AG04449 (cell line): ENCODE measurements at regions not wholly inside any gene's neighbourhood (a gene's known extent, or its start where the extent isn't known, plus 50 kb on each side); places are given as distances from the start of the nearest gene placed in this dataset.

Experiments
- CTCF ChIA-PET: fragments of 350-600 bp; formaldehyde crosslinking; extraction: SDS; loops from one replicate; lab custom pipeline; 2021; ENCODE audit warnings: antibody characterized with exemption; lab: Yijun Ruan, JAX
- POLR2A ChIA-PET: fragments of 400-600, 350-600 bp; formaldehyde crosslinking; extraction: SDS; loops from one replicate; lab custom pipeline; 2020; ENCODE audit warnings: antibody characterized with exemption, inconsistent platforms; lab: Yijun Ruan, JAX
- DNase-seq: peaks from one replicate; pipeline ENCODE4 v3.0.0-alpha.2; 2010; ENCODE audit warnings: low read depth, low spot score
- H3K4me3 ChIP-seq: 2 replicates; pipeline ENCODE4 v1.5.1; 2011; ENCODE audit warnings: low read depth, mild to moderate bottlenecking, control low read depth, low read length
- CTCF ChIP-seq: IDR thresholded peaks from one replicate; pipeline ENCODE4 v1.5.1; 2011; ENCODE audit warnings: mild to moderate bottlenecking, moderate library complexity, low read length, control low read depth, inconsistent platforms; ENCODE audit not compliant: insufficient read depth; ENCODE audit errors: missing control alignments

- POLR2A ChIA-PET = no interaction called here
- no peak for DNase-seq
- H3K4me3 ChIP-seq = no peak overlapping the region
- no peak for TF ChIP-seq CTCF
- CTCF ChIA-PET = no interaction called here
These were observed 211.8 kb downstream of the EPHA4 start for GRCh38 chr2:221360312-221360711.

GRCh38 chr2:221360742-221361141 lies 211.4 kb downstream of the EPHA4 start:
- no peak for TF ChIP-seq CTCF
- no peak for DNase-seq
- no peak overlapping the region for H3K4me3 ChIP-seq
- ChIA-PET POLR2A (no interaction called here), CTCF (no interaction called here)

- H3K4me3 ChIP-seq = no peak overlapping the region
- DNase-seq = no peak
- POLR2A ChIA-PET = no interaction called here
- CTCF ChIA-PET = no interaction called here
- no peak for TF ChIP-seq CTCF
These were observed 210.5 kb downstream of the EPHA4 start for GRCh38 chr2:221361633-221362032.

GRCh38 chr2:221364672-221365071 lies 207.4 kb downstream of the EPHA4 start:
- DNase-seq = no peak
- ChIA-PET CTCF (no interaction called here), POLR2A (no interaction called here)
- TF ChIP-seq CTCF = no peak
- no peak overlapping the region for H3K4me3 ChIP-seq
